ENCODE measurements at regions not wholly inside any gene's neighbourhood (a gene's known extent, or its start where the extent isn't known, plus 50 kb on each side); places are given as distances from the start of the nearest gene placed in this dataset.

- Histone ChIP-seq H3K27me3 (ENCODE audit: insufficient read depth, low read length, poor library complexity, severe bottlenecking) (no peaks in the 10 kb centered on the region), H3K27ac (ENCODE audit: low read depth, low read length) (no peak overlapping the region), H3K9me3 (ENCODE audit: low read length) (no peaks in the 10 kb centered on the region), H3K4me1 (ENCODE audit: insufficient read depth, low read length) (no peaks in the 10 kb centered on the region), H3K4me3 (ENCODE audit: low read length) (no peak overlapping the region), H3K36me3 (ENCODE audit: insufficient read depth, low read length) (no peaks in the 10 kb centered on the region)
- Mint-ChIP-seq H3K36me3 (no peaks in the 10 kb centered on the region), H3K4me1 (no peaks in the 10 kb centered on the region), H3K27me3 (peaks cover 0 to 7% of the 10 kb centered on the region in 2 donors), H3K9me3 (peaks cover 0 to 4% (median 0%) of the 10 kb centered on the region in 5 donors), H3K27ac (no peak overlapping the region), H3K4me3 (no peak overlapping the region)
- ChIA-PET CTCF (no interaction called here), POLR2A (no interaction called here)
- DNase-seq, result no peak
These were observed 60.2 kb upstream of the PCSK5 start for GRCh38 chr9:75830303-75830702.

GRCh38 chr9:75833778-75834177, 56.7 kb upstream of the PCSK5 start:
- Mint-ChIP-seq H3K4me1 (no peaks in the 10 kb centered on the region), H3K4me3 (no peak overlapping the region), H3K27me3 (peaks cover 0 to 3% of the 10 kb centered on the region in 2 donors), H3K27ac (no peak overlapping the region), H3K36me3 (no peaks in the 10 kb centered on the region), H3K9me3 (peaks cover 0 to 3% (median 0%) of the 10 kb centered on the region in 5 donors)
- Histone ChIP-seq H3K27me3 (ENCODE audit: insufficient read depth, low read length, poor library complexity, severe bottlenecking) (no peaks in the 10 kb centered on the region), H3K27ac (ENCODE audit: low read depth, low read length) (no peak overlapping the region), H3K36me3 (ENCODE audit: insufficient read depth, low read length) (no peaks in the 10 kb centered on the region), H3K4me1 (ENCODE audit: insufficient read depth, low read length) (no peaks in the 10 kb centered on the region), H3K9me3 (ENCODE audit: low read length) (no peaks in the 10 kb centered on the region), H3K4me3 (ENCODE audit: low read length) (no peak overlapping the region)
- POLR2A ChIA-PET, result no interaction called here
- no peak for DNase-seq
- CTCF ChIA-PET, result no interaction called here

- no peaks in the 10 kb centered on the region for H3K27me3 ChIP-seq (ENCODE audit: insufficient read depth, low read length, poor library complexity, severe bottlenecking)
- Mint-ChIP-seq H3K36me3 (no peaks in the 10 kb centered on the region), H3K4me3 (no peak overlapping the region), H3K27me3 (peaks cover 0 to 1% of the 10 kb centered on the region in 2 donors), H3K4me1 (no peaks in the 10 kb centered on the region), H3K27ac (no peak overlapping the region), H3K9me3 (peaks cover 0 to 3% (median 0%) of the 10 kb centered on the region in 5 donors)
- H3K4me3 ChIP-seq (ENCODE audit: low read length), result no peak overlapping the region
- no peaks in the 10 kb centered on the region for H3K36me3 ChIP-seq (ENCODE audit: insufficient read depth, low read length)
- H3K27ac ChIP-seq (ENCODE audit: low read depth, low read length), result no peak overlapping the region
- H3K9me3 ChIP-seq (ENCODE audit: low read length), result no peaks in the 10 kb centered on the region
- ChIA-PET CTCF (no interaction called here), POLR2A (no interaction called here)
- H3K4me1 ChIP-seq (ENCODE audit: insufficient read depth, low read length), result no peaks in the 10 kb centered on the region
- no peak for DNase-seq
These were observed 55.6 kb upstream of the PCSK5 start for GRCh38 chr9:75834878-75835277.
